Body of pancreas (tissue), 4 donors: ENCODE measurements at regions not wholly inside any gene's neighbourhood (a gene's known extent, or its start where the extent isn't known, plus 50 kb on each side); places are given as distances from the start of the nearest gene placed in this dataset.

Experiments used
- CTCF ChIP-seq, 7 experiments: fragments of 450-650 bp in 4 of 7; fragments of 200-600 bp in 3 of 7; sonication (generic) in 3 of 7; IDR thresholded peaks; one replicate each; pipeline ENCODE4 v1.5.1; 2016 to 2019; ENCODE audit warnings: antibody characterized with exemption in 7 of 7
- POLR2A ChIP-seq, 3 donors: fragments of 450-650 bp; IDR thresholded peaks; one replicate each; pipeline ENCODE4 v1.6.1; 2016; ENCODE audit warnings: antibody characterized with exemption in 3 of 3, mild to moderate bottlenecking in 2 of 3

- TF ChIP-seq POLR2A (IDR thresholded peaks at IDR 0.05) (no peak), CTCF (IDR thresholded peaks at IDR 0.05) (no peak)
These were observed 328.1 kb downstream of the BRD1 start for GRCh38 chr22:49499433-49500075.
